H9 (cell line): ENCODE measurements at regions not wholly inside any gene's neighbourhood (a gene's known extent, or its start where the extent isn't known, plus 50 kb on each side); places are given as distances from the start of the nearest gene placed in this dataset.

ENCODE experiments used
- DNase-seq: peaks from one replicate; pipeline ENCODE4 v3.0.0-alpha.2; 2017
- H2AFZ ChIP-seq: one replicate; pipeline ENCODE4 v1.6.1; 2013; ENCODE audit warnings: mild to moderate bottlenecking, low read length, control low read depth, moderate library complexity
- H2AK5ac ChIP-seq: 2 replicates; pipeline ENCODE4 v1.6.1; 2013; ENCODE audit warnings: low read length, control low read depth, mixed read lengths; ENCODE audit not compliant: insufficient read length
- H2BK120ac ChIP-seq: one replicate; pipeline ENCODE4 v1.6.1; 2013; ENCODE audit warnings: low read depth, mild to moderate bottlenecking, low read length, control low read depth, inconsistent platforms; ENCODE audit not compliant: poor library complexity, severe bottlenecking
- H2BK12ac ChIP-seq: 2 replicates; pipeline ENCODE4 v1.6.1; 2013; ENCODE audit warnings: low read length, control low read depth, mixed read lengths, low read depth; ENCODE audit not compliant: insufficient read length
- H2BK15ac ChIP-seq: 2 replicates; pipeline ENCODE4 v1.6.1; 2013; ENCODE audit warnings: low read depth, low read length, control low read depth
- H2BK20ac ChIP-seq: one replicate; pipeline ENCODE4 v1.6.1; 2013; ENCODE audit warnings: low read depth, mild to moderate bottlenecking, low read length, control low read depth, inconsistent platforms; ENCODE audit not compliant: poor library complexity, severe bottlenecking
- H2BK5ac ChIP-seq: 2 replicates; pipeline ENCODE4 v1.6.1; 2013; ENCODE audit warnings: low read length, control low read depth, mixed read lengths; ENCODE audit not compliant: insufficient read length
- H3K14ac ChIP-seq: 2 replicates; pipeline ENCODE4 v1.6.1; 2013; ENCODE audit warnings: low read length, control low read depth; ENCODE audit not compliant: insufficient read depth
- H3K18ac ChIP-seq: 2 replicates; pipeline ENCODE4 v1.6.1; 2013; ENCODE audit warnings: low read depth, mild to moderate bottlenecking, mixed read lengths, low read length, control low read depth; ENCODE audit not compliant: insufficient read length
- H3K23ac ChIP-seq: 2 replicates; pipeline ENCODE4 v1.6.1; 2013; ENCODE audit warnings: low read length, control low read depth, mixed read lengths, low read depth; ENCODE audit not compliant: insufficient read length
- H3K23me2 ChIP-seq: 2 replicates; pipeline ENCODE4 v1.6.1; 2013; ENCODE audit warnings: low read depth, mild to moderate bottlenecking, mixed read lengths, low read length, control low read depth; ENCODE audit not compliant: insufficient read length, poor library complexity, severe bottlenecking
- H3K27ac ChIP-seq: 2 replicates; pipeline ENCODE4 v1.5.1; 2013; ENCODE audit warnings: low read length, control low read depth, mixed read lengths, low read depth; ENCODE audit not compliant: insufficient read length
- H3K27me3 ChIP-seq: 2 replicates; pipeline ENCODE4 v1.6.1; 2013; ENCODE audit warnings: low read length, control low read depth, inconsistent platforms; ENCODE audit not compliant: insufficient read depth
- H3K4ac ChIP-seq: 2 replicates; pipeline ENCODE4 v1.6.1; 2013; ENCODE audit warnings: low read depth, mild to moderate bottlenecking, control low read depth, inconsistent platforms, low read length, moderate library complexity
- H3K4me1 ChIP-seq: 2 replicates; pipeline ENCODE4 v1.6.1; 2013; ENCODE audit warnings: low read length, control low read depth, inconsistent platforms; ENCODE audit not compliant: insufficient read depth
- H3K4me2 ChIP-seq: 2 replicates; pipeline ENCODE4 v1.6.1; 2013; ENCODE audit warnings: low read length, control low read depth, mixed read lengths; ENCODE audit not compliant: insufficient read length, insufficient read depth
- H3K56ac ChIP-seq: 2 replicates; pipeline ENCODE4 v1.6.1; 2013; ENCODE audit warnings: low read depth, mild to moderate bottlenecking, mixed read lengths, low read length, control low read depth; ENCODE audit not compliant: insufficient read length
- H3K79me1 ChIP-seq: 2 replicates; pipeline ENCODE4 v1.6.1; 2013; ENCODE audit warnings: low read depth, mild to moderate bottlenecking, moderate library complexity, low read length, control low read depth, inconsistent platforms; ENCODE audit not compliant: insufficient read depth, poor library complexity, severe bottlenecking
- H3K79me2 ChIP-seq: 2 replicates; pipeline ENCODE4 v1.6.1; 2013; ENCODE audit warnings: low read length, control low read depth, inconsistent platforms; ENCODE audit not compliant: insufficient read depth
- H3K9ac ChIP-seq: 2 replicates; pipeline ENCODE4 v1.6.1; 2013; ENCODE audit warnings: low read length, control low read depth, mixed read lengths; ENCODE audit not compliant: insufficient read length; ENCODE audit errors: extremely low read depth
- H3K9me3 ChIP-seq: one replicate; pipeline ENCODE4 v1.6.1; 2013; ENCODE audit warnings: low read depth, low read length, inconsistent platforms; ENCODE audit not compliant: control insufficient read depth
- H3T11ph ChIP-seq: one replicate; pipeline ENCODE4 v1.6.1; 2013; ENCODE audit warnings: mild to moderate bottlenecking, low read length, control low read depth, inconsistent platforms
- H4K20me1 ChIP-seq: one replicate; pipeline ENCODE4 v1.6.1; 2013; ENCODE audit not compliant: control insufficient read depth, insufficient read length, insufficient read depth
- H4K5ac ChIP-seq: 2 replicates; pipeline ENCODE4 v1.6.1; 2013; ENCODE audit warnings: low read depth, mild to moderate bottlenecking, mixed read lengths, low read length, control low read depth; ENCODE audit not compliant: insufficient read length
- H4K8ac ChIP-seq: replicated peaks from 2 replicates; pipeline ENCODE4 v1.6.1; 2013; ENCODE audit warnings: low read length, control low read depth, mixed read lengths, low read depth; ENCODE audit not compliant: insufficient read length
- H4K91ac ChIP-seq: 2 replicates; pipeline ENCODE4 v1.6.1; 2013; ENCODE audit warnings: low read depth, mild to moderate bottlenecking, moderate library complexity, mixed read lengths, low read length, control low read depth; ENCODE audit not compliant: insufficient read length
- H3K27ac Mint-ChIP-seq, 3 experiments: 2 replicates in 2 of 3; 3 replicates in 1 of 3; pipeline ENCODE4 v1.8.0; 2020 to 2021; ENCODE audit warnings: mixed read lengths in 3 of 3, mild to moderate bottlenecking in 1 of 3, moderate library complexity in 1 of 3
- H3K27me3 Mint-ChIP-seq: 2 replicates; pipeline ENCODE4 v1.8.0; 2021; ENCODE audit warnings: low read depth, mild to moderate bottlenecking, moderate library complexity, mixed read lengths
- H3K36me3 Mint-ChIP-seq, 3 experiments: 2 replicates in 2 of 3; 3 replicates in 1 of 3; pipeline ENCODE4 v1.8.0; 2020 to 2021; ENCODE audit warnings: low read depth in 3 of 3, mixed read lengths in 3 of 3; ENCODE audit not compliant: insufficient read depth in 1 of 3
- H3K4me1 Mint-ChIP-seq, 2 experiments: 2 replicates each; pipeline ENCODE4 v1.8.0; 2020; ENCODE audit warnings: mixed read lengths in 2 of 2
- H3K4me3 Mint-ChIP-seq, 2 experiments: 2 replicates in 1 of 2; 3 replicates in 1 of 2; pipeline ENCODE4 v1.8.0; 2020 to 2021; ENCODE audit warnings: mild to moderate bottlenecking in 2 of 2, mixed read lengths in 2 of 2, moderate library complexity in 1 of 2
- H3K9me3 Mint-ChIP-seq, 2 experiments: 2 replicates in 1 of 2; 3 replicates in 1 of 2; pipeline ENCODE4 v1.8.0; 2020; ENCODE audit warnings: mild to moderate bottlenecking in 2 of 2, mixed read lengths in 2 of 2, moderate library complexity in 1 of 2
- CTCF ChIP-seq: fragments of 200-600 bp; sonication (generic); conservative IDR thresholded peaks from 3 replicates; pipeline ENCODE4 v1.8.0; 2021; ENCODE audit warnings: antibody characterized with exemption, mild to moderate bottlenecking
- WGBS: extraction: QIAGEN DNeasy Blood & Tissue Kit; methylation state at CpG from one replicate; pipeline ENCODE4 v1.1.7; 2013; ENCODE audit warnings: missing lambda C conversion rate, low lambda C conversion rate, mixed read lengths; ENCODE audit not compliant: insufficient read length; ENCODE audit errors: extremely low coverage; 5-methylcytosine and 5-hydroxymethylcytosine counted together

- WGBS = no CpG with 5 or more reads among the region's 4 CpGs
- no peak for TF ChIP-seq CTCF
- peaks cover 12 to 14% of the 10 kb centered on the region in 2 experiments for H3K4me1 Mint-ChIP-seq
Observed at GRCh38 chr13:42681326-42682100, 99.9 kb upstream of the FAM216B start.

More at GRCh38 chr13:42681326-42682100, 99.9 kb upstream of the FAM216B start:
- Histone ChIP-seq H4K20me1 (no peaks in the 10 kb centered on the region), H3K18ac (no peak overlapping the region), H2BK15ac (no peak overlapping the region), H3K23me2 (no peaks in the 10 kb centered on the region), H2AK5ac (no peak overlapping the region), H4K8ac (no peak overlapping the region), H3K4ac (no peak overlapping the region), H3K4me1 (peaks cover 5% of the 10 kb centered on the region; the same call in 1 of the 2 replicates), H2BK5ac (no peak overlapping the region), H3K79me2 (no peaks in the 10 kb centered on the region), H2BK12ac (no peak overlapping the region), H3K56ac (no peak overlapping the region), H3K9ac (no peak overlapping the region), H3K23ac (no peak overlapping the region), H3T11ph (no peak overlapping the region), H4K91ac (no peak overlapping the region), H3K79me1 (no peaks in the 10 kb centered on the region), H3K4me2 (no peak overlapping the region), H3K9me3 (no peaks in the 10 kb centered on the region), H3K14ac (no peak overlapping the region), H3K27ac (no peak overlapping the region), H4K5ac (no peak overlapping the region), H2BK20ac (no peak overlapping the region), H2AFZ (no peak overlapping the region), H3K27me3 (no peaks in the 10 kb centered on the region), H2BK120ac (no peak overlapping the region)
- DNase-seq = no peak
- Mint-ChIP-seq H3K27me3 (no peaks in the 10 kb centered on the region), H3K4me3 (no peak overlapping the region), H3K36me3 (no peaks in the 10 kb centered on the region), H3K27ac (no peak overlapping the region), H3K9me3 (no peaks in the 10 kb centered on the region)
